KMS-11 (cell line): ENCODE measurements at regions not wholly inside any gene's neighbourhood (a gene's known extent, or its start where the extent isn't known, plus 50 kb on each side); places are given as distances from the start of the nearest gene placed in this dataset.

ENCODE experiments used
- H2AFZ ChIP-seq: fragments of 200-600 bp; sonication (generic); 2 replicates; pipeline ENCODE4 v1.6.1; 2016; ENCODE audit warnings: antibody characterized with exemption, mixed run types, low read depth
- H3K27ac ChIP-seq: fragments of 200-600 bp; sonication (generic); 2 replicates; pipeline ENCODE4 v1.6.1; 2016; ENCODE audit warnings: mild to moderate bottlenecking, mixed run types
- H3K27me3 ChIP-seq: fragments of 200-600 bp; sonication (generic); 2 replicates; pipeline ENCODE4 v1.6.1; 2017; ENCODE audit warnings: mild to moderate bottlenecking, low read depth, mixed run types, moderate library complexity; ENCODE audit not compliant: insufficient read depth
- H3K36me3 ChIP-seq: fragments of 200-600 bp; sonication (generic); 2 replicates; pipeline ENCODE4 v1.6.1; 2017; ENCODE audit warnings: mild to moderate bottlenecking, mixed run types; ENCODE audit not compliant: insufficient read depth
- H3K4me1 ChIP-seq: fragments of 200-600 bp; sonication (generic); 2 replicates; pipeline ENCODE4 v1.6.1; 2016; ENCODE audit warnings: mild to moderate bottlenecking, low read depth, mixed run types; ENCODE audit not compliant: poor library complexity, severe bottlenecking
- H3K4me2 ChIP-seq: fragments of 200-600 bp; sonication (generic); 2 replicates; pipeline ENCODE4 v1.7.0; 2016; ENCODE audit warnings: mild to moderate bottlenecking, mixed run types
- H3K4me3 ChIP-seq: fragments of 200-600 bp; sonication (generic); IDR thresholded peaks from 2 replicates; pipeline ENCODE4 v1.6.1; 2017; ENCODE audit warnings: low read depth, low read length, mixed read lengths; ENCODE audit not compliant: insufficient read depth
- H3K79me2 ChIP-seq: fragments of 200-600 bp; sonication (generic); 2 replicates; pipeline ENCODE4 v1.6.1; 2016; ENCODE audit warnings: low read depth, mixed run types; ENCODE audit not compliant: insufficient read depth
- H3K9ac ChIP-seq: fragments of 200-600 bp; sonication (generic); 2 replicates; pipeline ENCODE4 v1.6.1; 2016; ENCODE audit warnings: mild to moderate bottlenecking, mixed run types
- H4K20me1 ChIP-seq: fragments of 200-600 bp; sonication (generic); 2 replicates; pipeline ENCODE4 v1.6.1; 2016; ENCODE audit warnings: mild to moderate bottlenecking, mixed run types; ENCODE audit not compliant: insufficient read depth
- TF ChIP-seq, protein P1 (sequence below): fragments of 200-600 bp; sonication (generic); conservative IDR thresholded peaks from 2 replicates; pipeline ENCODE4 v1.6.1; 2017; ENCODE audit warnings: low read depth, mild to moderate bottlenecking, antibody characterized with exemption, low read length, moderate library complexity, mixed read lengths

DNA sequence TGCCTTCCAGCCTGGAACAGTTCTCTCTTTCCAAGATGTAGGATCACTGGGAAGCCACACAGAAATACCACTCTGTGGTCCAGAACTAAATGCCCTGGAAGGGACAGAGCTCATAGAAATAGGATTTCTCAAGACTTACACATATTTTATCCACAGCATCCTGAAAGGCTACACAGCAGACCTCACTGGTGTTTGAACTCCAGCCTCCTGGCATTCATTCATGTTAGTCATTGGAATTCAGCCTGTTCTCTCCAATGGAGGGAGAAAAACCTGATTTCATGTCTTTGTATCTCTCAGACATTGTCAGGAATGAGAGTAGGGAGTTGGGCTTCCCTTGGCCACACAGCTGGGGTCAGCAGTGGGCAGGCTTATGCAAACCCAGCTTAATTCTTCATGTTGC lies 121.1 kb upstream of the PPP2R3A start:
- Histone ChIP-seq H3K4me2 (no peak overlapping the region), H2AFZ (no peak overlapping the region), H3K79me2 (no peaks in the 10 kb centered on the region), H3K27ac (no peak overlapping the region), H3K9ac (no peak overlapping the region), H3K36me3 (no peaks in the 10 kb centered on the region), H4K20me1 (no peaks in the 10 kb centered on the region), H3K4me1 (no peaks in the 10 kb centered on the region), H3K27me3 (no peaks in the 10 kb centered on the region), H3K4me3 (no peak overlapping the region)
- TF ChIP-seq, protein P1, sequence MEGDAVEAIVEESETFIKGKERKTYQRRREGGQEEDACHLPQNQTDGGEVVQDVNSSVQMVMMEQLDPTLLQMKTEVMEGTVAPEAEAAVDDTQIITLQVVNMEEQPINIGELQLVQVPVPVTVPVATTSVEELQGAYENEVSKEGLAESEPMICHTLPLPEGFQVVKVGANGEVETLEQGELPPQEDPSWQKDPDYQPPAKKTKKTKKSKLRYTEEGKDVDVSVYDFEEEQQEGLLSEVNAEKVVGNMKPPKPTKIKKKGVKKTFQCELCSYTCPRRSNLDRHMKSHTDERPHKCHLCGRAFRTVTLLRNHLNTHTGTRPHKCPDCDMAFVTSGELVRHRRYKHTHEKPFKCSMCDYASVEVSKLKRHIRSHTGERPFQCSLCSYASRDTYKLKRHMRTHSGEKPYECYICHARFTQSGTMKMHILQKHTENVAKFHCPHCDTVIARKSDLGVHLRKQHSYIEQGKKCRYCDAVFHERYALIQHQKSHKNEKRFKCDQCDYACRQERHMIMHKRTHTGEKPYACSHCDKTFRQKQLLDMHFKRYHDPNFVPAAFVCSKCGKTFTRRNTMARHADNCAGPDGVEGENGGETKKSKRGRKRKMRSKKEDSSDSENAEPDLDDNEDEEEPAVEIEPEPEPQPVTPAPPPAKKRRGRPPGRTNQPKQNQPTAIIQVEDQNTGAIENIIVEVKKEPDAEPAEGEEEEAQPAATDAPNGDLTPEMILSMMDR, result no peak

DNA sequence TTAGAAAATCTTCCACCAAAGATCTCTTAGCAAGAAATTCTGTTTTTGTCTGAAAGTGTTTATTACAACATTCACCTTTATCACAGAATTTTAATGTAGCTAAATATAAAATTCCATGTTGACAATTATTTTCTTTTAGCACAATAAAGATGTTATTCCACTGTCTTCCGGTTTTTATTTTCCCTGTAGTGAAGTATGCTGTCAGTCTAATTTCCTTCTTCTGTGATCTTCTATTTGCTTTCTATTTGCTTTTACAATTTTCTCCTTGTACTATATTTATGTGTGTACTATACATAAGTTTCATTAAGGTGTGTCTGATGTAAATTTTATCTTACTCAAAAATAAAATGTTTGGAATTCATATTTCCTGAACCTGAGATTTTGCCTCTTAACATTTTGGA lies 117.5 kb upstream of the PPP2R3A start:
- H3K4me1 ChIP-seq, result no peaks in the 10 kb centered on the region
- H3K27me3 ChIP-seq, result no peaks in the 10 kb centered on the region
- TF ChIP-seq, protein P1, result no peak
- no peak overlapping the region for H3K27ac ChIP-seq
- H4K20me1 ChIP-seq, result no peaks in the 10 kb centered on the region
- H3K4me2 ChIP-seq, result no peak overlapping the region
- no peaks in the 10 kb centered on the region for H3K36me3 ChIP-seq
- H3K4me3 ChIP-seq, result no peak overlapping the region
- no peak overlapping the region for H3K9ac ChIP-seq
- H3K79me2 ChIP-seq, result no peaks in the 10 kb centered on the region
- no peak overlapping the region for H2AFZ ChIP-seq

DNA sequence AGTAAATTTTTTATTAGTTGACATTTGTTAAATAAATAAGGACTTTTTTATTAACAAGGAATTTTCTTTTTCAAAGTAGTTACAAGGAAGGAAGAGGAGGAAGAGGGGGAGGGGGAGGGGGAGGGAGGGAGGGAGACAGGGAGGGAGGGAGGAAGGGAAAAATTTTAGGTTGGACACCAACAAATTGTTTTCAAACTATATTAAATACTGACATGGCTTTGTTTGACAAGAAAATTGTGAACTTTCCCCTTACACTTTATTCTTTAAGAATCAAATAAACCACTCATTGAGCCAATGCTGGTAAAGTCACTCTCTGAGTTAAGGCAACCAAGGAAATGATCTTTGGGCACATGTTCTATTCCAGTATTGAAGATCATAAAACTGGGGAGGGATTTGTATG lies 115.7 kb upstream of the PPP2R3A start:
- Histone ChIP-seq H3K9ac (no peak overlapping the region), H3K79me2 (no peaks in the 10 kb centered on the region), H3K27me3 (no peaks in the 10 kb centered on the region), H3K4me2 (no peak overlapping the region), H2AFZ (no peak overlapping the region), H3K4me1 (no peaks in the 10 kb centered on the region), H3K36me3 (no peaks in the 10 kb centered on the region), H3K27ac (no peak overlapping the region), H4K20me1 (no peaks in the 10 kb centered on the region), H3K4me3 (no peak overlapping the region)
- TF ChIP-seq, protein P1, result no peak

DNA sequence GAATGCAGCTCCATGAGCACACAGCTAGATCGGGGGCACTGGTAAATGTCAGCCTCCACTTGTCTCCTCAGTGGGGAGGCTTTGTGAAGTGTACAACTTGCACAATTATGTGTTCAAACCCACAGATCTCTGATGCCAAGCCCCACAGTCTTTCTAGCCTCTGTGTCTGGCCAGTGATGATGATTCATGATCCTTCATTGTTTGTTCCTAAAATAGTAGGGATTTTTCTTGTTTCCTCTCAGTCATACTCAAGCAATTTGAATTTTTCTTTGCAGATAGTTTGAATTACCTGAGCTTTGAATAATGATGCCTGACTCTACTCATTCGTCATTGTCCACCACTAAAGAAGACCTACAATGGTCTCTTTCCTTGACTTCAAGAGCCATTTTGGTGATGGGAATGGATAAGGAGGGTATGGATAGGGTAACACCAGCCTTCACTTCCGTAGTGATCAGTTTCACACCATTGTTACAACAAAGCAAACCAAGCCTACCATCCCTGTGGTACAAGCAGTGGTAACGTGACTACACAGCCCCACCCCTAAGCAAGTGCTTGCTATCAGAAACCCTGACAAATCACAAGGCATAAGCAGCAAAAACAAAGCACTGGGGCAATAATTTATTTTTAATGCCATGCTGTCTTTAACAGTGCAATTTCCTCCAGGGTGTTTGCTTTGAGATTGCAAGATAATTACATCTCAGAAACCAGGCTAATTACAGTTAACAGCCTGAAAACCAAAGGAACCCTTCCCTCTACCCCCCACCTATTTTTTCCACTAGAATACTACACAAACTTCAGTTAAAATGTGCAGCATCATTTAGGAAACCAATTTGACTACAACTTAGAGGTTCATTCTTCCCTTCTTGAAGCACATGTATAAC lies 114.1 kb upstream of the PPP2R3A start:
- H3K27ac ChIP-seq, result no peak overlapping the region
- TF ChIP-seq, protein P1, result no peak

More for the DNA sequence above, 114.1 kb upstream of the PPP2R3A start:
- Histone ChIP-seq H3K36me3 (no peaks in the 10 kb centered on the region), H3K4me2 (no peak overlapping the region), H3K79me2 (no peaks in the 10 kb centered on the region), H2AFZ (no peak overlapping the region), H4K20me1 (no peaks in the 10 kb centered on the region), H3K9ac (no peak overlapping the region), H3K27me3 (no peaks in the 10 kb centered on the region), H3K4me1 (no peaks in the 10 kb centered on the region), H3K4me3 (no peak overlapping the region)
